Keratinocyte (primary cell): ENCODE measurements at regions not wholly inside any gene's neighbourhood (a gene's known extent, or its start where the extent isn't known, plus 50 kb on each side); places are given as distances from the start of the nearest gene placed in this dataset.

Experiments used
- EZH2 ChIP-seq: IDR thresholded peaks from one replicate; pipeline ENCODE4 v1.6.1; 2012; ENCODE audit warnings: inconsistent platforms, mild to moderate bottlenecking, low read length, moderate library complexity
- TF ChIP-seq, protein P1 (sequence below), 3 experiments: IDR thresholded peaks in 1 of 3; conservative IDR thresholded peaks in 1 of 3; optimal IDR thresholded peaks in 1 of 3; 2 replicates in 2 of 3; 3 replicates in 1 of 3; pipeline versions ENCODE3 to v1.5.1; 2011; ENCODE audit warnings: low read length in 3 of 3, mild to moderate bottlenecking in 3 of 3, moderate library complexity in 2 of 3, control low read depth in 1 of 3, inconsistent platforms in 1 of 3; ENCODE audit not compliant: insufficient read depth in 2 of 3; ENCODE audit errors: extremely low read depth in 1 of 3

DNA sequence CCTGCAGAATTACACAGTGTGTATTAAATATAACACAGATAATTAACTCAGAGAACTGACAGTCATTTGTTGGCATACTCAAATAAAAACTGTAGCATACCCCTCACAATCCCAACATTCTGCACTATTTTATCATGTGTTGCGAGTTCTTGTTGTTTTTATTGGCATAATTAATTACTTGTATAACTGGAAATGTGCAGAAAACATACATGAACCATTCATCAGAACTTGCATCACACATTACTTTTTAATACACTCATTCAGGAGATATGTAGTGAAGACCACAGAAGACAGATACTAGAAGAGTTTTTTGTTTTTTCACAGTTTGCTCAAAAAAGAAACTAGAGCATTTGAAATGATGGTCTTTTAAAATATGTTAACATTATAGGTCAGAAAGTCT lies 74.6 kb upstream of the NEIL3 start:
- TF ChIP-seq, protein P1, sequence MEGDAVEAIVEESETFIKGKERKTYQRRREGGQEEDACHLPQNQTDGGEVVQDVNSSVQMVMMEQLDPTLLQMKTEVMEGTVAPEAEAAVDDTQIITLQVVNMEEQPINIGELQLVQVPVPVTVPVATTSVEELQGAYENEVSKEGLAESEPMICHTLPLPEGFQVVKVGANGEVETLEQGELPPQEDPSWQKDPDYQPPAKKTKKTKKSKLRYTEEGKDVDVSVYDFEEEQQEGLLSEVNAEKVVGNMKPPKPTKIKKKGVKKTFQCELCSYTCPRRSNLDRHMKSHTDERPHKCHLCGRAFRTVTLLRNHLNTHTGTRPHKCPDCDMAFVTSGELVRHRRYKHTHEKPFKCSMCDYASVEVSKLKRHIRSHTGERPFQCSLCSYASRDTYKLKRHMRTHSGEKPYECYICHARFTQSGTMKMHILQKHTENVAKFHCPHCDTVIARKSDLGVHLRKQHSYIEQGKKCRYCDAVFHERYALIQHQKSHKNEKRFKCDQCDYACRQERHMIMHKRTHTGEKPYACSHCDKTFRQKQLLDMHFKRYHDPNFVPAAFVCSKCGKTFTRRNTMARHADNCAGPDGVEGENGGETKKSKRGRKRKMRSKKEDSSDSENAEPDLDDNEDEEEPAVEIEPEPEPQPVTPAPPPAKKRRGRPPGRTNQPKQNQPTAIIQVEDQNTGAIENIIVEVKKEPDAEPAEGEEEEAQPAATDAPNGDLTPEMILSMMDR (optimal IDR thresholded peaks at IDR 0.05 in 1 of 3, IDR thresholded peaks at IDR 0.05 in 1 of 3, conservative IDR thresholded peaks at IDR 0.05 in 1 of 3; ENCODE audit: extremely low read depth in 1 of 3, insufficient read depth in 2 of 3, low read length in 3 of 3): no peak
- no peak for TF ChIP-seq EZH2
